ENCODE measurements at regions not wholly inside any gene's neighbourhood (a gene's known extent, or its start where the extent isn't known, plus 50 kb on each side); places are given as distances from the start of the nearest gene placed in this dataset.

DNA sequence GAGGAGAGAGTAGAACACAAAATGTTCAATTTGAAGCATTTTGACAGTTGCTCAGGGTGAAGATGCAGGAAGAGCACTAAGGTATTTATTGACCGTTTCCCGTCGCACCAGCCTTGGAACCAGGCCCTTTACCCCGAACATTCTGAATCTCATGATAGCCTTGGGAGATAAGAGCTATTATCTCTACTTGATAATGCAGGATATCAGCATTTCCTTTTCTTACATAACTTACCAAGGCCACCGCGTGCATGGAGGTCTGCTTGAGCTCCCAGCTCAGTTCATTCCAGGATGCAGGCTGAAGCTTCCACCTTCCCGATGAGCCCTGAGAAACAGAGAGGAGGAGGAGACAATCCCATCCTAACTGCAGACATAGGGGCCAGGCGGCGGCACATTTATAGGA lies 324.2 kb upstream of the COBL start:
- ChIA-PET POLR2A (interaction anchor here (1.4 kb wide), 1 partner anchor 24 kb away, joined by 3 read pairs; no protein-coding TSS in a partner anchor), CTCF (no interaction called here)
- DNase-seq (ENCODE audit: extremely low spot score): no peak
- no peak for TF ChIP-seq LEF1 (IDR thresholded peaks at IDR 0.05; ENCODE audit: borderline replicate concordance)
- TF ChIP-seq ZNF384 (IDR thresholded peaks at IDR 0.05): no peak
- TF ChIP-seq HDGF (IDR thresholded peaks at IDR 0.05; ENCODE audit: borderline replicate concordance): no peak
- no peak for TF ChIP-seq FOXA1 (IDR thresholded peaks at IDR 0.05)
- TF ChIP-seq L3MBTL2 (conservative IDR thresholded peaks at IDR 0.05): no peak
- TF ChIP-seq TARDBP (IDR thresholded peaks at IDR 0.05): no peak
- TF ChIP-seq, protein P1, sequence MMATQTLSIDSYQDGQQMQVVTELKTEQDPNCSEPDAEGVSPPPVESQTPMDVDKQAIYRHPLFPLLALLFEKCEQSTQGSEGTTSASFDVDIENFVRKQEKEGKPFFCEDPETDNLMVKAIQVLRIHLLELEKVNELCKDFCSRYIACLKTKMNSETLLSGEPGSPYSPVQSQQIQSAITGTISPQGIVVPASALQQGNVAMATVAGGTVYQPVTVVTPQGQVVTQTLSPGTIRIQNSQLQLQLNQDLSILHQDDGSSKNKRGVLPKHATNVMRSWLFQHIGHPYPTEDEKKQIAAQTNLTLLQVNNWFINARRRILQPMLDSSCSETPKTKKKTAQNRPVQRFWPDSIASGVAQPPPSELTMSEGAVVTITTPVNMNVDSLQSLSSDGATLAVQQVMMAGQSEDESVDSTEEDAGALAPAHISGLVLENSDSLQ (IDR thresholded peaks at IDR 0.05): no peak
- no peak for TF ChIP-seq SP1 (IDR thresholded peaks at IDR 0.05)
- TF ChIP-seq CTBP1 (IDR thresholded peaks at IDR 0.05; ENCODE audit: borderline replicate concordance): no peak
- TF ChIP-seq ELF4 (IDR thresholded peaks at IDR 0.05): no peak
- TF ChIP-seq ARNT (IDR thresholded peaks at IDR 0.05): no peak
- TF ChIP-seq FOXK2 (IDR thresholded peaks at IDR 0.05): no peak

DNA sequence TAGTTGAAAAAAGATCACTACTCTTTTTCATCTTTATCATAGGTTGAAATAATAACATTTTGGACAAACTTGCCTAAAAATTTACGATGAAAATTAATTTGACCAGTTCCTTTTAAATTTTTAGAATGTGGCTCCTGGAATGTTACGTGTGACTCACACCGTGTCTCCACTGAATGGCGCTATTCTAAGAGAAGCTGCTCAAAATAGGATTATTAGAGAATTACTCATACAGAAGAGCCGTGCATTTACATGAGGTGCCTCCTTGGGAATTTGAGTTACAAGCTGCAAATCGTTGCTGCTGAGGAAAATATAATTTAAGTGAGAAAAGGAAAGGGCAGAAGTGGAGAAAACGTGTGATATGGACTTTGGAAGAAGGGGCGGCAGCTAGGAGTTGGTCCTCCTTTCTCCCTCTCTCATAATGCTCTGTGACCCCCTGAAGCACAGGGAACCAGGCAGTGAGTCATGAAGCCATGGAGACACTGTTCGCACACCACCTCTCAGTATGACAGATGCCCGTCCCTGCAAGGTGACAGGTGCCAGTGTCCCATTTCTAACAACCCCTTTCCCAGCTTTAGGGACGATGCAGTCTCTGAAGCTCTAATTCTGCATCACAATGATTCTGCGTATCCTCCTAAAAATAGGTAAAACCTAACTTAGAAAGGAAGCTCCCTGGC lies 323.2 kb upstream of the COBL start:
- CTCF ChIA-PET: interaction anchor here (0.7 to 1.6 kb wide), 4 partner anchors 9 to 32 kb away, joined by 3 to 10 read pairs (median 3); no protein-coding TSS in a partner anchor

DNA sequence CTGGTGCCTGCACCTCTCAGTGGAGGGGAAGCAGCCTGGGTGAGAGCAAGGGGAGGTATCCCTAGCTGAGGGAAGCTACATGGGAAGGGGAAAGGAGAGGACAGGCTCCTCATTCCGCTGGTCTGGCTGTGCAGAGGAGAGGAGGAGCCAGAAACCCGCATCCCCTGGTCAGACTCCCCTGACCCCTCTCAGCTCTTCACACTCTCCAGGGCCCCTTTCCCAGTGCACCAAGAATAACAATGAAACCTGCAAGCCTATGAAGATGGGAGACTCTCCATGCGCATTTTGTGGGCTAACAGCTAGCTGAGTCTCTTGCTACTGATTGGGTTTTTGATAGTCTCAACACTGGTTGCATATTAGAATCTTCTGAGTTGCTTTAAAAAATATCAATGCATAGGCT lies 319.9 kb upstream of the COBL start:
- no peak for TF ChIP-seq TARDBP (IDR thresholded peaks at IDR 0.05)
- TF ChIP-seq L3MBTL2 (conservative IDR thresholded peaks at IDR 0.05): no peak
- TF ChIP-seq LEF1 (IDR thresholded peaks at IDR 0.05; ENCODE audit: borderline replicate concordance): no peak
- no peak for TF ChIP-seq CTBP1 (IDR thresholded peaks at IDR 0.05; ENCODE audit: borderline replicate concordance)
- TF ChIP-seq ELF4 (IDR thresholded peaks at IDR 0.05): no peak
- no peak for TF ChIP-seq FOXM1 (IDR thresholded peaks at IDR 0.05; ENCODE audit: borderline replicate concordance)
- TF ChIP-seq NFRKB (IDR thresholded peaks at IDR 0.05): no peak
- TF ChIP-seq HDGF (IDR thresholded peaks at IDR 0.05; ENCODE audit: borderline replicate concordance): no peak
- TF ChIP-seq ARNT (IDR thresholded peaks at IDR 0.05): no peak
- no peak for TF ChIP-seq SP1 (IDR thresholded peaks at IDR 0.05)
- TF ChIP-seq, protein P1 (IDR thresholded peaks at IDR 0.05): no peak
- no peak for TF ChIP-seq SUZ12 (IDR thresholded peaks at IDR 0.05)
- CTCF ChIA-PET: no interaction called here

More for the DNA sequence above, 323.2 kb upstream of the COBL start:
- no peak for TF ChIP-seq HDGF (IDR thresholded peaks at IDR 0.05; ENCODE audit: borderline replicate concordance)
- TF ChIP-seq FOXM1 (IDR thresholded peaks at IDR 0.05; ENCODE audit: borderline replicate concordance): no peak
- no peak for TF ChIP-seq CTBP1 (IDR thresholded peaks at IDR 0.05; ENCODE audit: borderline replicate concordance)
- TF ChIP-seq SP1 (IDR thresholded peaks at IDR 0.05): no peak
- TF ChIP-seq ELF4 (IDR thresholded peaks at IDR 0.05): no peak
- no peak for TF ChIP-seq ARNT (IDR thresholded peaks at IDR 0.05)
- no peak for TF ChIP-seq TARDBP (IDR thresholded peaks at IDR 0.05)
- TF ChIP-seq LEF1 (IDR thresholded peaks at IDR 0.05; ENCODE audit: borderline replicate concordance): no peak
- TF ChIP-seq FOXK2 (IDR thresholded peaks at IDR 0.05): no peak
- TF ChIP-seq, protein P1 (IDR thresholded peaks at IDR 0.05): no peak
- TF ChIP-seq SUZ12 (IDR thresholded peaks at IDR 0.05): no peak
- TF ChIP-seq BHLHE40 (IDR thresholded peaks at IDR 0.05; ENCODE audit: borderline replicate concordance): no peak
- no peak for TF ChIP-seq NFRKB (IDR thresholded peaks at IDR 0.05)
- no peak for TF ChIP-seq L3MBTL2 (conservative IDR thresholded peaks at IDR 0.05)
- no peak for DNase-seq (ENCODE audit: extremely low spot score)
- POLR2A ChIA-PET: interaction anchor here (1.4 kb wide), 1 partner anchor 23 kb away, joined by 3 read pairs; no protein-coding TSS in a partner anchor

DNA sequence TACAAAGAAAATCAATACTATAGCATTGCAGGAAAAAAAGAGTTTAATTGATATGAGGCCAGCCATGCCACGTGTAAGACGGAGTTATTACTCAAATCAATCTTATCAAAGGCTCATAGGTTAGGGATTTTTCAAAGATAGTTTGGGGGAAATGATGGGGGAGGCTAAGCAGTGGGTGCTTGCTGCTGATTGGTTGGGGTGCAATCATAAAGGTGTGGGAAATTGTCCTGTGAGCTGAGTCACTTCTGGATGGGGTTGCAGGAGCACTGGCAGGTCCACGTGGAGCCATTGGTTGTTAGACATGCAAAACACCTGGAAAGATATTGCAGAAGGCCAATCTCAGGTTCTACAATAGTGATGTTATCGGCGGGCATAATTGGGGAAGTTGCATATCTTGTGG lies 319.2 kb upstream of the COBL start:
- no peak for DNase-seq (ENCODE audit: extremely low spot score)
- CTCF ChIA-PET: interaction anchor here (0.9 kb wide), 1 partner anchor 15 kb away, joined by 4 read pairs; no protein-coding TSS in a partner anchor
- no peak for TF ChIP-seq ARNT (IDR thresholded peaks at IDR 0.05)
- no peak for TF ChIP-seq SP1 (IDR thresholded peaks at IDR 0.05)
- TF ChIP-seq TARDBP (IDR thresholded peaks at IDR 0.05): no peak
- no peak for TF ChIP-seq L3MBTL2 (conservative IDR thresholded peaks at IDR 0.05)
- no peak for TF ChIP-seq ELF4 (IDR thresholded peaks at IDR 0.05)
- no peak for TF ChIP-seq HDGF (IDR thresholded peaks at IDR 0.05; ENCODE audit: borderline replicate concordance)
- TF ChIP-seq BHLHE40 (IDR thresholded peaks at IDR 0.05; ENCODE audit: borderline replicate concordance): no peak
- TF ChIP-seq ZNF384 (IDR thresholded peaks at IDR 0.05): no peak
- TF ChIP-seq CTBP1 (IDR thresholded peaks at IDR 0.05; ENCODE audit: borderline replicate concordance): no peak
- no peak for TF ChIP-seq NFRKB (IDR thresholded peaks at IDR 0.05)
- no peak for TF ChIP-seq FOXA1 (IDR thresholded peaks at IDR 0.05)
- TF ChIP-seq, protein P1 (IDR thresholded peaks at IDR 0.05): no peak
- no peak for TF ChIP-seq FOXM1 (IDR thresholded peaks at IDR 0.05; ENCODE audit: borderline replicate concordance)
- POLR2A ChIA-PET: interaction anchor here (1.2 kb wide), 1 partner anchor 44 kb away, joined by 7 read pairs; no protein-coding TSS in a partner anchor

More for the DNA sequence above, 319.9 kb upstream of the COBL start:
- DNase-seq (ENCODE audit: extremely low spot score): no peak
- POLR2A ChIA-PET: no interaction called here

DNA sequence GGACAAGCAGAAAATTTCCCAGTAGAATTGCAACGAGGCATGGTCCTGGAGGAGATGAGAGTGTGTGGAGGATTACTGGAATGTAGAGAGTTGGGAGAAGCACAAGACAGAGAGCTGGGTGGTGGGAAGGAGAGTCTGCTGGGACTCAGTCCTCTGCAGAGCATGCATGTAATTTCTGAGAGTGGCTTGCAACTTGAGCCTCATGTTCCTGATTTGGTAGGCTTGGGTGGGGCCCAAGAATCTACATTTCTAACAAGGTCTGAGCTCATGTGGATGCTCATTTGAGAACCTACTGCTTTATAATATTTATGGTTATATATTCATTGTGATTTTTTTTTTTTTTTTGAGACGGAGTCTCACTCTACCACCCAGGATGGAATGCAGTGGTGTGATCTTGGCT lies 317.9 kb upstream of the COBL start:
- TF ChIP-seq CTBP1 (IDR thresholded peaks at IDR 0.05; ENCODE audit: borderline replicate concordance) (no peak), BHLHE40 (IDR thresholded peaks at IDR 0.05; ENCODE audit: borderline replicate concordance) (no peak), ARNT (IDR thresholded peaks at IDR 0.05) (no peak), FOXM1 (IDR thresholded peaks at IDR 0.05; ENCODE audit: borderline replicate concordance) (no peak), LEF1 (IDR thresholded peaks at IDR 0.05; ENCODE audit: borderline replicate concordance) (no peak), L3MBTL2 (conservative IDR thresholded peaks at IDR 0.05) (no peak), HDGF (IDR thresholded peaks at IDR 0.05; ENCODE audit: borderline replicate concordance) (no peak), NFRKB (IDR thresholded peaks at IDR 0.05) (no peak), SP1 (IDR thresholded peaks at IDR 0.05) (no peak), FOXK2 (IDR thresholded peaks at IDR 0.05) (no peak), ELF4 (IDR thresholded peaks at IDR 0.05) (no peak), FOXA1 (IDR thresholded peaks at IDR 0.05) (no peak), SUZ12 (IDR thresholded peaks at IDR 0.05) (no peak), ZNF384 (IDR thresholded peaks at IDR 0.05) (no peak), TARDBP (IDR thresholded peaks at IDR 0.05) (no peak)
- TF ChIP-seq, protein P1 (IDR thresholded peaks at IDR 0.05): no peak
- ChIA-PET CTCF (interaction anchor here (0.6 kb wide), 1 partner anchor 26 kb away, joined by 4 read pairs; no protein-coding TSS in a partner anchor), POLR2A (interaction anchor here (1.2 kb wide), 1 partner anchor 45 kb away, joined by 7 read pairs; no protein-coding TSS in a partner anchor)
- no peak for DNase-seq (ENCODE audit: extremely low spot score)

Data from HEK293T (cell line).